GM21786 (cell line): ENCODE measurements at regions not wholly inside any gene's neighbourhood (a gene's known extent, or its start where the extent isn't known, plus 50 kb on each side); places are given as distances from the start of the nearest gene placed in this dataset.
"Not testable (repeated sequence)": the region's sequence is repeated elsewhere in the genome, so short reads cannot be mapped to it uniquely, and the experiment has no call there.

Source experiments
- ATAC-seq: cut with Tn5 transposase; IDR thresholded peaks from one replicate; pipeline ENCODE4 v1.9.1; 2021; ENCODE audit not compliant: unreplicated experiment

DNA sequence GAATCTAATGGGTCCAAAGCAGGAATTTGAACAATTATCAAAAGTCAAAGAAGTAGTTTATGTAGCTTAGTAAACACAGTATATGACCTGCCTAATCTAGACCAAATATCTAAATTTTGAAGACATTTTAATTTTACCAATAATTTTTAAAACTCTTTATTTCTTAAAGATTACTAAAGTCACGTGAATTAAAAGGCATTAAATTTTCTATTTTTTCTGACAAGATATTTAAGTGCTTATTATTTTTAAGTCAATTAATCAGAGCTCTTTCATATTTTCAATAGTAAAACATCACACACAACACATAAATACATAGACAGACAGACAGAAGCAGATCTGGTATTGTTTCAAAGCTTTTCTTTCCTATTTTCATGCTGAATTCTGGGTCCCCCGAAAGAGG, 89.5 kb downstream of the ZNF467 start:
- no peak for ATAC-seq

DNA sequence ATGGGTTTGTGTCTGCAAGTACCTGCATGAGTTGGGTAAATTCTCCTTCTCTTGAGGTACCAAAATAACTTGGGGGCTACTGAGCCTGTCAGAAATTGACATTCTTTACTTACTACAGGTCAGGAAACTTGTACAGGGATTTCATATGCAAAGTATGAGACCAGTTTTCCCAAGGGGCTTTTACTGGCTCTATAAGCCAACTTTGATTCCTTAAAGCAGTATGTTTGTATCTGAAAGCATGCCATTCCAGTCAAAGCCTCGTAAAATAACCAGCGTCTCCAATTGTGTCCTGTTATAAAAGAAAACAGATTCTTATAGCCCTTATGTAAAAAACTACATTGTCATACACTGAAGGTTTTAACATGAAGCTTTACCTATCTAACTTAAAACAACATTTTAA, 90.2 kb downstream of the ZNF467 start:
- ATAC-seq, result no peak

DNA sequence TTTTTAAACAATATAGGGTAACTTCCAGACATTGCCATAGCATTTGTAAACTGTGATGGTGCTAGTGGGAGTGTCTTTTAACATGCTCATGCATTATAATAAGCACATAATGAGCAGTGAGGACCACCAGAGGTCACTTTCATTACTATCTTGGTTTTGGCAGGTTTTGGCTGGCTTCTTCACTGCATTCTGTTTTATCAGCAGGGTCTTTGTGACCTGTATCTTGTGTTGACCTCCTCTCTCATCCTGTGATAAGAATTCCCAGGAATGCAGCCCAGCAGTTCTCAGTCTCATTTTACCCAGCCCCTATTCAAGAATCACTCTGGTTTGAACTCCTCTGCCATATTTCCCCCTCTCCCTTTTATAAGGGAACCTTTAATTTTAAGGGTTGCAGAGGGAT, 91.3 kb downstream of the ZNF467 start:
- no peak for ATAC-seq

DNA sequence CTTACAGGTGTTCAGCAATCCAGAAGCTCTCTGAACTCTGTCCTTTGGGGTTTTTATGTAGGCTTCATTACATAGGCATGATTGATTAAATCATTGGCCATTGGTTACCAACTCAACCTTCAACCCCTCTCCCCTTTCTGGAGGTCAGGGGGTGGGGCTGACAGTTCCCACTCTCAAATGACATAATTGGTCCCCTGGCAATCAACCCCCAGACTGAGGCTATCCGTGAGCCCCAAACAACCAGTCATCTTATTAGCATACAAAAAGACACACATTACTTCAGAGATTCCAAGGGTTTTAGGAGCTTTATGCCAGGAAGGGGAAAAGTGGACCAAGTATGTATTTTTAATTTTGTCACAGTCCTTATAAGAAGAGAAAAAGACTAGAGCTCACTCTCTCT, 92.1 kb downstream of the ZNF467 start:
- no peak for ATAC-seq

DNA sequence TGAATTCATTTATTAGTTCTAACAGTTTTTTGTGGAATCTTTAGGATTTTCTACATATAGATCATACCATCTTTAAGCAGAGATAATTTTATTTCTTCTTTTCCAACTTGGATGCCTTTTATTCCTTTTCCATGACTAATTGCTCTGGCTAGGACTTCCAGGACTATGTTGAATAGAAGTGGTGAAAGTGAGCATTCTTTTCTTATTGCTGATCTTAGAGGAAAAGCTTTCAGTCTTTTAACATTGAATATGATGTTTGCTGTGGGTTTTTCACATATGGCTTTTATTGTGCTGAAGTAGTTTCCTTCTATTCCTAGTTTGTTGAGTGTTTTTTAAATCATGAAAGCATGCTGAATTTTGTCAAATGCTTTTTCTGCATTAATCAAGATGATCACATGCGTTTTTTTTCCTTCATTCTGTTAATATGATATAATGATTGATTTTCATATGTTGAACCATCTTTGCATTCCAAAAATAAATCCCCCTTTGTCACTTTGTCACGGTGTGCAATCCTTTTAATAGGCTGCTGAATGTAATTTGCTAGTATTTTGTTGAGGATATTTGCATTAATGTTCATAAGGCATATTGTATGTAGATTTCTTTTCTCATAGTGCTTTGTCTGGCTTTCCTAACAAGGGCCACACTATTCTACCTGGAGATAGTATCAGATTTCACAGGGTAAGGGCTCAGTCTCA, 92.9 kb downstream of the ZNF467 start:
- ATAC-seq, result no peak

DNA sequence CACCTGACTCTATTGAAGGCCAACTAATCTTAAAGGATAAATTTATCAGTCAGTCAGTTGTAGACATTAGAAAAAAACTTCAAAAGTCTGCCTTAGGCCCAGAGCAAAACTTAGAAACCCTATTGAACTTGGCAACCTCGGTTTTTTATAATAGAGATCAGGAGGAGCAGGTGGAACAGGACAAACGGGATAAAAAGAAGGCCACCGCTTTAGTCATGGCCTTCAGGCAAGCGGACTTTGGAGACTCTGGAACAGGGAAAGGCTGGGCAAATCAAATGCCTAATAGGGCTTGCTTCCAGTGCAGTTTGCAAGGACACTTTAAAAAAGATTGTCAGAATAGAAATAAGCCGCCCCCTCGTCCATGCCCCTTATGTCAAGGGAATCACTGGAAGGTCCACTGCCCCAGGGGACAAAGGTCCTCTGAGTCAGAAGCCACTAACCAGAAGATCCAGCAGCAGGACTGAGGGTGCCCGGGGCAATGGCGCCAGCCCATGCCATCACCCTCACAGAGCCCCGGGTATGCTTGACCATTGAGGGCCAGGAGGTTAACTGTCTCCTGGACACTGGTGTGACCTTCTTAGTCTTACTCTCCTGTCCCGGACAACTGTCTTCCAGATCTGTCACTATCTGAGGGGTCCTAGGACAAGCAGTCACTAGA, 98.5 kb downstream of the ZNF467 start:
- not testable (repeated sequence) for ATAC-seq

DNA sequence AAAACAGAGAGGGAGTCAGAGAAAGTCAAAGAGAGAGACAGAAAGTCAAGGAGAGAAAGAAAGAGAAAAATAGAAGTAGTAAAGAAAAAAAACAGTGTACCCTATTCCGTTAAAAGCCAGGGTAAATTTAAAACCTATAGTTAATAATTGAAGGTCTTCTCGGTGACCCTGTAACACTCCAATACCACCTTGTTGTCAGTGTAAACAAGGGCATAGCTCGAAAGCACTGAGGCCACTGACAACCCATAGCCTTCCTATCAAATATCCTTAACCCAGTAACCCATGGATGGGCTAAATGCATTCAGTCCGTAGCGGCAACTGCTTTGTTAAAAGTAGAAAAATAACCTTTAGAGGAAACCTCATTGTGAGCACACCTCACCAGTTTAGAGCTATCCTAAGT, 100.4 kb downstream of the ZNF467 start:
- no peak for ATAC-seq

DNA sequence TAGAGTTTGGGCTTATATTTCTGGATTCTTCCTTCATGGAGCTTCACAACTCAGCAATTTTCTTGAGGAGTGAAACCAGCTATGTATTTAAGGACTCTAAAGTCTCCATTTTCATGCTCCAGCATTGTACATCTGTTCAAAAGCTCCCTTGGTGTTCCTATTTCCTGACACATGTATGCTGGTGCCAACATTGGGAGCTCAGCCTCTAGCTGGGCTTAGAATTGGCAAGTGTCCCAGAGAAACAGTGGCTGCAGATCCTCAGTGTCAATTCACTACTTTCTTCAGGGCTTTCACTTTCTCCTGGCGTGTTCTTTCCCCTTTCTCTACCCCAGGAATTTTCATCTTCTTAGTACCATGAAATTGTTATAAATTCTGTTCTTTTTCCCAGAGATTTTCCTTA, 103.1 kb downstream of the ZNF467 start:
- no peak for ATAC-seq

DNA sequence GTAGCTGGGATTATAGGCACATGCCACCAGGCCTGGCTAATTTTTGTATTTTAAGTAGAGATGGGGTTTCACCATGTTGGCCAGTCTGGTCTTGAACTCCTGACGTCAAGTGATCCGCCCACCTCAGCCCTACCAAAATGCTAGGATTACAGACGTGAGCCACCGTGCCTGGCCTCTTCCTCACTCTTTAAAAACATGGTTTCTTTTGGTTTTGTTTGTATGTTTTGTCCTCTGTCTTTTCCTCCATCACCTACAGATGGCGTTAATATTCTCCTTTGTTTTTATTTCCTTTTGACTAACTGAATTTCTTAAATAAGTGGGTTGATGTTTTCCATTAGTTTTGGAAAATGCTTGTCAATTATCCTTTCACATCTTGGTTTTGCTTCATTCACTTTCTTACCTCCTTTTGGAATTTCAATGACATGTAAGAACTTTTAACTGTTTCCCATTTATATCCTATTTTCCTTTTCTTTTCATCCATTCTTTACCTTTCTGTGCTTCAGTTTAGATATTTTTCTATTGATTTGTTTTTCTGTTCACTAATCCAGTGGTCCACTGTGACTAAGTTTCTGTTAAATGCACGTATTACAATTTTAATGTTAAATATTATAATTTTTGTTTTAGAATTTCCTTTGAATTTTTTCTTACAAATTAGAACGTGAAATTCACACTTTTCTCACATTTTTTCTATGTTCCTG, 104.1 kb downstream of the ZNF467 start:
- ATAC-seq, result no peak

DNA sequence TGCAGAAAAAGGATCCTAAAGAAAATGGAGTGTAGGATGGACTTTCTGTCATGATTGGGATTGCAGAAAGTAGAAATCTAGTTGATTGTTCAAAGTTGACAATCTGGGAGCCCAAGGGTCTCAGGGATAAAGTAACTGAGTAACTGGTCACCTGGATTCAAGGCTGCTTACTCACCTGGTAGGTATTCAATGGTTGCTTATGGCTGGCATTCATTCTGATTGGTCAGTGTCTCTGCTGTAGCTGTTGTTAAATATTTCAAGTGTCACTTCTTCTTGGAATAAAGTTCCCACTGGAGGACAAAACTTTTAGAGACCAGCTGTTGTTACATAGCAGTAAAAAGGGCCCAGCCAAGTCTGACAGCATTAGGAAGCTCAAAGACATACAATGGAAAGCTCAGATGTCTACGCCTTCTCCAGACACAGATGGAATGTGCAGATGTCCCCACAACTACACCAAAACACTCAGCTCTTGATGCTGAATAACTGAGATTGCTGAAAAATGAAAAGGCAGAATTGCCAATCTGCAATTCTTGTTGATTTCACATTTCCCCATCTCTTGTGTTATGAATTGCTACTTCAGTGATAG, 106.9 kb downstream of the ZNF467 start:
- no peak for ATAC-seq

DNA sequence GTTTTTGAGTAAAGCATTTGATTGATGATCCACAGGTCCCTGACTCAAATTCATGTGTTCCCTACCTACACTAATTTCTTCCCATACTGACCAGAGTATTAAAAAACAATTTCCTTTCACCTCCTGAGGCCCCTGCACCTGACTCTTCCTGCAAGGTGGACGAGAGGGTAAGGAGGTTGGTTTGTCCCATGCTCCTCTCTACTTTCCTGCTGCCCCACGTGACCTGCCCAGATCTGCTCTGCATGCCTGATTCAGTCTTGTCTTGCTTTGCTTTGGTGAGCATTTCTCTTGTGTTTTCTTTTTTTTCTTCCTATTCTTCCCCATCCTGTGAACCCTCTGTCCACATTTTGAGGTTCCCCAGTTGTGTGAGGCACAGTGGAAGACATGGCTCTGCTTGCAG, 107.8 kb downstream of the ZNF467 start:
- not testable (repeated sequence) for ATAC-seq

DNA sequence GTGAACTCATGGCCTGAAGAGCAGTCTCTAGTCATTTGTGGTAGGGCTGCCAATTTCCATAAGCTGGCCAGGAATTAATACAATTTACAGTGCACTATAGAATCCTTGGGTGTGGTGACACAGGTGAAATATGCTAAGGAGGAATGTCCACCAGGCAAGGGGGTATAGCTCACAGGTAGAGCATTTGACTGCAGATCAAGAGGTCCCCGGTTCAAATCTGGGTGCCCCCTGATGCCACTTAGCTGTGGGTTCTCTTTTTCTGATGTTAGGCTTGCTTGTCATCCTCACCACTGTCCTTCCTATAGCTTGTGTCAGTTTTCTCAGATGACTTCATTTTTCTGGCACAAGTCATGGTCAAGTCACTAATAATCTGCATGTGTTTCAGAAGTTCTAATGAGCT, 108.7 kb downstream of the ZNF467 start:
- ATAC-seq, result no peak

DNA sequence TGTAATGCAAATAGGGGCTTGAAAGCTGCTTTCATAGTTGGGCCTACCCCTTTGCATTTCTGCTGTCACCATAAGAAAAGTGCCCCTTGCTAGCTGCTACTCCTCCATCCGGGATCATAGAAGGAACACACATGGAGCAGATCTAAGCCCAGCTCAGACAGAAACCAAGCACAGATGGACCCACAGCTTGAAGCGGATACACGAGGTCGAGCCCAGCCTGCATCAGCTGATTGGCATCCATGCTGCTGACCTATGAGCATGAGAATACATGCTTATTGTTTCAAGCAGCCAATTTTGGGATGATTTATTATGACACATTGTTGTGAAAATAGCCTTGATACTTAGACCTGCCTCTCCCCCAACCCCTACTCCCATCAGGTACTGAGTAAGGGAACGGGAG, 109.2 kb downstream of the ZNF467 start:
- ATAC-seq, result no peak

DNA sequence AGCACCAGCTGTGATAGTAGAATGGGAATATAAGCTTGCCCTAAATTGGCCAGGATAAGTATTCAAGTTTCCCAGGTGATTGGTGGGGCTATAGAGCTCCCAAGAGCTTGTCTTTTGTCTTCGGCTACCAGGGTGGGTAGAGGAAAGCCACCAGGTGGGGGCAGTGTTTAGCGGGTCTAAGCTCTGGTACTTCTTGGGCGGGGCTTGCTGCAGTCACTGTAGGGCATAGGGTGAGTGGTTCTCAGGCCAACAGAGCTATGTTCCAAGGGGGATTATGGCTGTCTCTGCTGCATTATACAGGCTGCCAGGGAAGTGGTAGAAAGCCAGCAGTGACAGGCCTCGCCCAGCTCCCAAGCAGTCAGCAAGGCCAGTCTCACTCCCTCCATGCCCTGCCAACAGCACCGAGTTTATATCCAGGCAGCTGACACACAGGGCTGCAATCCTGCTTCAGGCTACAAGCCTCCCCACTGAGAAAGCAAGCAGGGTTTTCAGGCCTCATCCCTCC, 110.7 kb downstream of the ZNF467 start:
- peak; percentile 98 for ATAC-seq

DNA sequence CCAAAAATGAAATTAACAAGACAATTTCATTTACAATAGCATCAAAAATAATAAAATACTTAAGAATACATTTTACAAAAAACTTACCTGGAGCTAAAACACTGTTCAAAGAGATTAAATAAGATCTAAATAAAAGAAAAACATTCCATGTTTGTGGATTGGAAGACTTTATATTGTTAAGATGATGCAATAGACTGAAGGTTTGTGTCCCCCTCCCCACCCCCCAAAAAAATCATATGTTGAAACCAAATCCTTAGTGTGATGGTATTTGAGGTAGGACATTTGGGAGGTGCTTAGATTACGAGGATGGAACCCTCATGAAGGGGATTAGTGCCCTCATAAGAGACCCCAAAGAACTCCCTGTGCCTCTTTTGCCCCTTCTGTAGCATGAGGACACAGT, 117.6 kb downstream of the ZNF467 start:
- no peak for ATAC-seq

DNA sequence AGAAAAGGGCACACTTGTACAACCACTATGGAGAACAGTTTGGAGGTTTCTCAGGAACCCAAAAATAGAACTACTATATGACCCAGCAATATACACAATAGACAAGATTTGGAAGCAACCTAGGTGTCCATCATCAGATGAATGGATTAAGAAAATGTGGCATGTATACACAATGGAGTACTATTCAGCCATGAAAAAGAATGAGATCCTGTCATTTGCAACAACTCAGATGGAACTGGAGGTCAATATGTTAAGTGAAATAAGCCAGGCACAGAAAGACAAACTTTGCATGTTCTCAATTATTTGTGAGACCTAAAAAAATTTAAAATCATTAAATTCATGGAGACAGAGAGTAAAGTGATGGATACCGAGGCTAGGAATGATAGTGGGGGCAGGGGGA, 118.8 kb downstream of the ZNF467 start:
- ATAC-seq, result no peak

DNA sequence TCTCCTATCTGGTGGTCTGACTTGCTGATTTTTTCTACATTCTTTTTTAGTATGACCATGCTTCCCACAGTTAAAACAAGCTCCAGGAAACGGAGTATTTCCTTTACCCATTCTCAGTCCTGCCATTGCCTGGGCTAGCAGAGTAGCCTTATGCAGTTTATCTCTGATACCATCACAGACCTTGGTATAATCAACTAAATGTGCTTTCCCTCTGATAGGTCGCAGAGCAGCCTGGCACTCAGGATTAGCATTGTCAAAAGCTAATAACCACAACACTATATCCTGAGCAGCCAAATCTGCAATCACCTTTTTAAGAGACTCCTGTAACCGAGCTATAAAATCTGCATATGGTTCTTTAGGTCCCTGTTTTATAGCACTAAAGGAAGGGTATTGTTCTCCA, 123.2 kb downstream of the ZNF467 start:
- not testable (repeated sequence) for ATAC-seq

DNA sequence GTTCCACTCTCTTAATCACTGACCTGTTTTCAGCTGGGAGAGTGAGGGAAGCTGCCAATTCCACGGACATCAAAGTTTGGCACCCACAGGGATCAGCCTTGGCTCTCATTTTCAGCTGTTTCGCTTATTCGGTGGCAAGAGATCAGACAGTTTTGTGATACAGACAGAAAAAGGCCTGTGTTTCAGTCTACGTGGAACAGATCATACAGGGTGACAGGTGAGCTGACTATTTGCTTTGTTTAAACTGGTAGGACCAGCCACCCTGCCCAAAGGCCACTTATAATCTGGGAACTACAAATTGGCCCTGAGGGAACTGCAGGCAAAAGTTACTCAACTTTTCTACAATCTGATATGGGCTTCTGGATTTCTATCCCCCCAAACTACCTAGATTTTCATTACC, 128.6 kb downstream of the ZNF467 start:
- no peak for ATAC-seq

DNA sequence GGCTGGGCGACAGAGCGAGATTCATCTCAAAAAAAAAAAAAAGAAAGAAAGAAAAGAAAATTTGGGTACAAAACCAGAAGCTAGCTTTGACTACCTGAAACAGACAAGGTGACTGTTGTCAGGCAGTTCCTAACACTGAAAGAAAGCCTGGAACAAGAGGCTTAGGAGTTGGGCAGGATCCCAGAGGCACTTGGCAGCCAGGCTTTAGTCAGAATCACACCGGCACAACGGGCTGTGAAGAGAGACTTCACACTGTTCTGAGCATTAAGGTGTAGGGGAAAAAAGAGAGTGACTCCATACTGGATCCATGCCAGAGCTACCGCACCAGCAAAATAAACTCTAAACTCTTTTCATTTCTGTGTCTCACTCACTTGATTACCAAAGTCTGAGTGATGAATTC, 130.8 kb downstream of the ZNF467 start:
- ATAC-seq, result no peak

DNA sequence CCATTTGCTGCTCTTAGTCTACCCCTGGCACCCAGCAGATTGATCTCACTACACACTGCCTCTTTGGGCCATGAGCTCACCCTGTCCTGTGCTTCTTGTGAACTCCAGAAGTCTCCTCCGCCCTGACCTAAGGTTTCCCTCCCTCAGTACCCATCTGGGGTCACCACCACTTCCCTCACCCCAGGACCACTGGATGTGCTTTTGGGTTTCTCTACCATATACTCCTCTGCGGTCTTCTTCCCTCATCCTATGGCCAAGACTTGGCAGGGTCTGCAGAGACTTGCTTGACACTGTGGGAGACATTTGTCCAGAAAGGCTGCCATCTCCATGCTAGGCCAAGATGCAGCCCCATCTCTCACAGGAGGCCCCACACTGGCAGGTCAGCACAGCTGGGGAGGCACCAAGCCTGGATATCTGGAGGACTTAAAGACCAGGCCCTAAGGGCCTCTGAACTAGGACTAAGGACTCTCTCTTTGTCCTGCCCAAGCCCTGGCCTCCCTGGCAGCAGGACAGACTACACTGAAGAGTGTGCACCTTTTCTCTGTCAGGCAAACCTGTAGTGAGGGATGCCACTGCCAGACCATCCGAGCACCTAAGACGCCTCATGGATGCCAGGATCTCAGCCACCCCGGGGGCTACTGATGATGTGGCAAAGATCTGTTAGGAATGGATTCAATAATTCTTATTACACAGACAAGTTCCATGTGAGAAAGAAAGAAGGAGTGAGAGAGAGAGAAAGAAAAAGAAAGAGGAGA, 134.6 kb downstream of the ZNF467 start:
- no peak for ATAC-seq

DNA sequence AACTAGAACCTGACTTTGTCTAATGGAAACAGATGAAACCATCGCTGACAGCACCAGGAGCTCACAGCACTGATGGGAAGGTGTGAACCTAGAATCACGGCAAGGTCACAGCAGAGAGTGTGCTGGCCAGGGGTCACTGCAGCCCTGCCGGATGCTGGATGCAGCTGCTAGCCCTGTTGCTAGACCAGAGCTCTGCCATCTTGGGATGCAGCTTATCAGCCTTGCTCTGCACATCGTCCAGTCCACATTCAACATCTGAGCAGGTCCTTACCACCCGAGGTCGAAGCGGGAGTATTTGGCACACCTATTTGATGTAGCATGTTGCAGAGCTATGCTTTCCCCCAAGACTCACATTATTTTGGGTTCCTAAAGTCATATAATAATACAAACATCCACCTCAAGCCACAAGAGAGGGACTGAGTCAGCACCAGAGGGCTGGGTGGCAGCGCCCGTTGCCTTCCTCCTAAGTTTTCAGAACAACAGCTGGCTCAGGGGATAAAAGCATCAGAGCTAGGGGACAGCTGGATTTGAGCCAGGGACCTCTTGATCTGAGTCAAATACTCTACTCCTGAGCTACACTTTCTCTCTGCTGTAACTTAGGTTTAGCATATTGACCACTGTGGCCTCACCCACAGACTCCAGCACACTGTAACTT, 135.3 kb downstream of the ZNF467 start:
- no peak for ATAC-seq
